ENCODE measurements at regions not wholly inside any gene's neighbourhood (a gene's known extent, or its start where the extent isn't known, plus 50 kb on each side); places are given as distances from the start of the nearest gene placed in this dataset.

GRCh38 chr9:103839197-103839596 is 254.9 kb upstream of the SMC2 start:
- TF ChIP-seq CTCF (IDR thresholded peaks at IDR 0.05) (no peak), POLR2A (IDR thresholded peaks at IDR 0.05) (no peak)

All from right lobe of liver (tissue), 4 donors.